DOHH2 (cell line): ENCODE measurements at regions not wholly inside any gene's neighbourhood (a gene's known extent, or its start where the extent isn't known, plus 50 kb on each side); places are given as distances from the start of the nearest gene placed in this dataset.

Source experiments
- H3F3A ChIP-seq: fragments of 200-600 bp; sonication (generic), shearing (Covaris generic); 2 replicates; pipeline ENCODE4 v1.6.0; 2016; ENCODE audit warnings: antibody characterized with exemption, mild to moderate bottlenecking; ENCODE audit not compliant: control insufficient read depth, insufficient read depth
- H3K27ac ChIP-seq: fragments of 200-600 bp; sonication (generic); 2 replicates; pipeline ENCODE4 v1.5.1; 2014; ENCODE audit warnings: low read depth, mild to moderate bottlenecking, low read length, moderate library complexity
- H3K27me3 ChIP-seq: fragments of 200-600 bp; sonication (generic); 2 replicates; pipeline ENCODE4 v1.6.1; 2014; ENCODE audit warnings: mild to moderate bottlenecking, low read length, mixed read lengths; ENCODE audit not compliant: control insufficient read depth
- H3K36me3 ChIP-seq: fragments of 200-600 bp; sonication (generic); 2 replicates; pipeline ENCODE4 v1.6.1; 2014; ENCODE audit warnings: mild to moderate bottlenecking, low read length, moderate library complexity, mixed read lengths; ENCODE audit not compliant: control insufficient read depth
- H3K4me1 ChIP-seq: fragments of 200-600 bp; sonication (generic); 2 replicates; pipeline ENCODE4 v1.6.1; 2014; ENCODE audit warnings: mild to moderate bottlenecking, low read length, mixed read lengths; ENCODE audit not compliant: control insufficient read depth
- H3K4me2 ChIP-seq: fragments of 200-600 bp; sonication (generic); 2 replicates; pipeline ENCODE4 v1.6.0; 2014; ENCODE audit warnings: mild to moderate bottlenecking, low read length, moderate library complexity
- H3K4me3 ChIP-seq: fragments of 200-600 bp; sonication (generic); 2 replicates; pipeline ENCODE4 v1.5.1; 2014; ENCODE audit warnings: mild to moderate bottlenecking, low read length, mixed read lengths
- H3K79me2 ChIP-seq: fragments of 200-600 bp; sonication (generic); 2 replicates; pipeline ENCODE4 v1.6.1; 2014; ENCODE audit warnings: mild to moderate bottlenecking, low read length, mixed read lengths; ENCODE audit not compliant: control insufficient read depth
- H3K9me2 ChIP-seq: fragments of 200-600 bp; sonication (generic); replicated peaks from 2 replicates; pipeline ENCODE4 v1.6.1; 2014; ENCODE audit warnings: mild to moderate bottlenecking, low read length, mixed read lengths; ENCODE audit not compliant: control insufficient read depth
- H3K9me3 ChIP-seq: fragments of 200-600 bp; sonication (generic); 2 replicates; pipeline ENCODE4 v1.6.1; 2014; ENCODE audit warnings: antibody characterized with exemption, low read length, mixed read lengths; ENCODE audit not compliant: control insufficient read depth, insufficient read depth
- H4K20me1 ChIP-seq: fragments of 200-600 bp; sonication (generic); 2 replicates; pipeline ENCODE4 v1.6.0; 2014; ENCODE audit warnings: low read depth, mild to moderate bottlenecking, antibody characterized with exemption, low read length, moderate library complexity; ENCODE audit not compliant: control insufficient read depth, insufficient read depth
- EZH2phosphoT487 ChIP-seq: fragments of 200-600 bp; sonication (generic); IDR thresholded peaks from 2 replicates; pipeline ENCODE4 v1.6.1; 2017; ENCODE audit warnings: borderline replicate concordance, mild to moderate bottlenecking, antibody characterized with exemption, low read length, moderate library complexity, mixed read lengths
- TF ChIP-seq, protein P1 (sequence below): fragments of 200-600 bp; sonication (generic); IDR thresholded peaks from one replicate; pipeline ENCODE4 v1.5.1; 2014; ENCODE audit warnings: antibody characterized with exemption, mild to moderate bottlenecking, low read depth, low read length; ENCODE audit not compliant: poor library complexity, severe bottlenecking

DNA sequence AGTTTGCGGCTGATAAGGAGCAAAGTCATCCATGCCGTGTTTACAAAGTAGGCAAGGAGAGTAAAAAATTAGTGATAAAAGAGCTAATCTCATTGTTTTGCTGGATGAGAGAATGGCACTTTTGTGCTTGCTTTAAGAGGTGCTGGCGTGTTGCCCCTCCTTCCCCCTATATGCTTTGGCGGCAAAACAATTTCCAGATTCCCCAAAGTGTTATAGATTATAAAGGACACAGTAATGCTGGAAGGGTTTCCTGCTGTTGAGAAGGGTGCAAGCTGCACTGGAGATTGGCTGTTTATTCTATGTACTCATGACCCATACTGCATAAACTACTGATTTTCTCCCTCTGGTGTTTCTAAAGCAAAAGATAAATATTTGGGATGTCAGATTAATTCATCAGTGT, 338.9 kb upstream of the MAP3K7 start:
- H3K4me3 ChIP-seq = no peak overlapping the region
- H3K9me2 ChIP-seq = no peaks in the 10 kb centered on the region
- no peaks in the 10 kb centered on the region for H4K20me1 ChIP-seq
- no peak for TF ChIP-seq EZH2phosphoT487
- TF ChIP-seq, protein P1, sequence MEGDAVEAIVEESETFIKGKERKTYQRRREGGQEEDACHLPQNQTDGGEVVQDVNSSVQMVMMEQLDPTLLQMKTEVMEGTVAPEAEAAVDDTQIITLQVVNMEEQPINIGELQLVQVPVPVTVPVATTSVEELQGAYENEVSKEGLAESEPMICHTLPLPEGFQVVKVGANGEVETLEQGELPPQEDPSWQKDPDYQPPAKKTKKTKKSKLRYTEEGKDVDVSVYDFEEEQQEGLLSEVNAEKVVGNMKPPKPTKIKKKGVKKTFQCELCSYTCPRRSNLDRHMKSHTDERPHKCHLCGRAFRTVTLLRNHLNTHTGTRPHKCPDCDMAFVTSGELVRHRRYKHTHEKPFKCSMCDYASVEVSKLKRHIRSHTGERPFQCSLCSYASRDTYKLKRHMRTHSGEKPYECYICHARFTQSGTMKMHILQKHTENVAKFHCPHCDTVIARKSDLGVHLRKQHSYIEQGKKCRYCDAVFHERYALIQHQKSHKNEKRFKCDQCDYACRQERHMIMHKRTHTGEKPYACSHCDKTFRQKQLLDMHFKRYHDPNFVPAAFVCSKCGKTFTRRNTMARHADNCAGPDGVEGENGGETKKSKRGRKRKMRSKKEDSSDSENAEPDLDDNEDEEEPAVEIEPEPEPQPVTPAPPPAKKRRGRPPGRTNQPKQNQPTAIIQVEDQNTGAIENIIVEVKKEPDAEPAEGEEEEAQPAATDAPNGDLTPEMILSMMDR = no peak
- H3K27me3 ChIP-seq = peaks cover 15% of the 10 kb centered on the region
- H3K36me3 ChIP-seq = no peaks in the 10 kb centered on the region
- no peaks in the 10 kb centered on the region for H3K4me1 ChIP-seq
- H3K9me3 ChIP-seq = no peaks in the 10 kb centered on the region
- H3K27ac ChIP-seq = no peak overlapping the region
- no peaks in the 10 kb centered on the region for H3F3A ChIP-seq
- no peaks in the 10 kb centered on the region for H3K79me2 ChIP-seq
- H3K4me2 ChIP-seq = no peak overlapping the region

DNA sequence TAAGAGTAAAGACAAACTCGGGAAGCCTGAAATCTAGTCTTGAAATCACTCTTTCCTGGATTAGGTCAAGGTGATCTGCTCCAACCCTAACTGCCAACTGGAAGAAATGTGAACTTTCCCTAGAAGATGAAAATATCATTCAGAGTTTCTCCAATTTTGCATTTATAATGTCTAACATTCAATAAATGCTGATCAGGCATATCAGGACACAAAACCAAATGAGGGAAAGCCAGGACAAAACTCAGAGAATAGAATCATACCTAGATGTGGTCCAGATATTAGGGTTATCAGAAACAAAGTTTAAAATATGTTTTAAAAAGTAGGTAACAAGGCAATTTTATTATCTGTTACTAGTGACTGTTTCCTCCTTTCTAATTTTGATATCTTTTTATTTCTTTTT, 335.5 kb upstream of the MAP3K7 start:
- TF ChIP-seq, protein P1 = no peak
- no peak for TF ChIP-seq EZH2phosphoT487
- Histone ChIP-seq H3K27me3 (peaks cover 10% of the 10 kb centered on the region), H4K20me1 (no peaks in the 10 kb centered on the region), H3K9me2 (no peaks in the 10 kb centered on the region), H3K9me3 (no peaks in the 10 kb centered on the region), H3K4me2 (no peak overlapping the region), H3K4me1 (no peaks in the 10 kb centered on the region), H3K27ac (no peak overlapping the region), H3K79me2 (no peaks in the 10 kb centered on the region), H3F3A (no peaks in the 10 kb centered on the region), H3K36me3 (no peaks in the 10 kb centered on the region), H3K4me3 (no peak overlapping the region)

DNA sequence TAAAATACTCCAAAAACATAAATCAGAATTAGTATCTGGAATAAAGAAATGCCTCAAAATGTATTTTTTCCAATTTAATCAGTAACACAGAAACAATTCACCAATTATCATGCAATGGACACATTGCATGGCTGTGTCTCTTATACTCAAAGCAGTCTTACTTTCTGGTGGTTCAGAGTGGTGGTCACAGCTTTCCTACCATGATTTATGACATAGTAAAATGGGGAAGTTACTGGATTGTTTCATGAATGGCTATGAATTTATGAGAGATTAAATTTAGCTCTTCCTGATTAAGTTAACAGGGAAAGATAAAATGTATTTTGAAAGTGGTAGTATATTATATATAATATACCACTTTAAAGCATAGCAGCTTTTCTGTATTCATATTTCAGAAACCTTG, 331.5 kb upstream of the MAP3K7 start:
- Histone ChIP-seq H3K9me3 (peaks cover 4% of the 10 kb centered on the region; the same call in 1 of the 2 replicates), H3F3A (no peaks in the 10 kb centered on the region), H3K27me3 (peaks cover 7% of the 10 kb centered on the region), H3K79me2 (no peaks in the 10 kb centered on the region), H3K4me1 (no peaks in the 10 kb centered on the region), H3K27ac (no peak overlapping the region), H3K36me3 (no peaks in the 10 kb centered on the region), H3K9me2 (no peaks in the 10 kb centered on the region), H3K4me2 (no peak overlapping the region), H4K20me1 (no peaks in the 10 kb centered on the region), H3K4me3 (no peak overlapping the region)
- TF ChIP-seq, protein P1 = no peak
- TF ChIP-seq EZH2phosphoT487 = no peak

DNA sequence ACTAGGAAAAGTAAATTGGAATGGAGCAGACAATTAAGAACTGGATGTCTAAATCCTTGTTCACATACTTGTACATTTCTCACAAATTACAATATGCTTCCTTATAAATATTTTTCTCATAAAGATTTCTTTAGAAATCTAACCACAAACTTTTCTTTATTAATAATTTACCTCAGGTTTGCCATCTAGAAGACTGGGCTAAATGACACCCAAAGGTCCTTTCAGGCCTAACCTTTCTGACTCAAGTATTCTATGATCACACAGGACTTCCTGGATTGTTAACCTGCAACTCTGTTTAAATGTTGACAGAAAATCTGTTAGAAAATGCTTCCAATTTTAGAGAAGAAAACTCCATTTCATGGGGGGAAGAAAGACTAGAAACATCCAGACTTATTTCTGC, 330.5 kb upstream of the MAP3K7 start:
- peaks cover 6% of the 10 kb centered on the region for H3K27me3 ChIP-seq
- H3K4me2 ChIP-seq = no peak overlapping the region
- peaks cover 4% of the 10 kb centered on the region; the same call in 1 of the 2 replicates for H3K9me3 ChIP-seq
- H3K4me1 ChIP-seq = no peaks in the 10 kb centered on the region
- no peak overlapping the region for H3K4me3 ChIP-seq
- H3K79me2 ChIP-seq = no peaks in the 10 kb centered on the region
- H3F3A ChIP-seq = no peaks in the 10 kb centered on the region
- no peaks in the 10 kb centered on the region for H3K9me2 ChIP-seq
- TF ChIP-seq, protein P1 = no peak
- no peak for TF ChIP-seq EZH2phosphoT487
- H4K20me1 ChIP-seq = no peaks in the 10 kb centered on the region
- H3K36me3 ChIP-seq = no peaks in the 10 kb centered on the region
- H3K27ac ChIP-seq = no peak overlapping the region
